ENCODE measurements at regions not wholly inside any gene's neighbourhood (a gene's known extent, or its start where the extent isn't known, plus 50 kb on each side); places are given as distances from the start of the nearest gene placed in this dataset.

- Histone ChIP-seq H3K4me1 (ENCODE audit: insufficient read depth) (peaks cover 12% of the 10 kb centered on the region), H3K4me3 (no peak overlapping the region), H3K9me2 (replicated peaks; ENCODE audit: insufficient read depth) (no peaks in the 10 kb centered on the region), H3K27ac (peak overlapping the region; percentile 3), H3K36me3 (replicated peaks; ENCODE audit: insufficient read depth, low read depth) (no peaks in the 10 kb centered on the region), H3K4me2 (no peak overlapping the region), H3K27me3 (no peaks in the 10 kb centered on the region), H4K20me1 (ENCODE audit: insufficient read depth, poor library complexity, severe bottlenecking) (no peaks in the 10 kb centered on the region), H3K9me3 (ENCODE audit: low read depth) (no peaks in the 10 kb centered on the region), H2AFZ (no peak overlapping the region), H3K79me2 (no peaks in the 10 kb centered on the region)
- WGBS (ENCODE audit: low lambda C conversion rate, missing lambda C conversion rate) = 89% methylated on average over 1 of the region's 1 CpG
- TF ChIP-seq EZH2 (IDR thresholded peaks at IDR 0.05; ENCODE audit: borderline replicate concordance) (no peak), EZH2phosphoT487 (IDR thresholded peaks at IDR 0.05; ENCODE audit: low read depth, severe bottlenecking, unreplicated experiment) (no peak), CTCF (IDR thresholded peaks at IDR 0.05; ENCODE audit: poor library complexity) (no peak)
- no peak for DNase-seq (ENCODE audit: low spot score)
Measured at GRCh38 chr10:121308020-121308419, 290.2 kb downstream of the FGFR2 start.

GRCh38 chr10:121309164-121309563 lies 289.1 kb downstream of the FGFR2 start:
- no peaks in the 10 kb centered on the region for H3K79me2 ChIP-seq
- 84% methylated on average over 3 of the region's 3 CpGs for WGBS (ENCODE audit: low lambda C conversion rate, missing lambda C conversion rate)
- no peaks in the 10 kb centered on the region for H3K36me3 ChIP-seq (replicated peaks; ENCODE audit: insufficient read depth, low read depth)
- H3K27ac ChIP-seq = no peak overlapping the region
- no peak for DNase-seq (ENCODE audit: low spot score)
- TF ChIP-seq CTCF (IDR thresholded peaks at IDR 0.05; ENCODE audit: poor library complexity) = no peak
- TF ChIP-seq EZH2 (IDR thresholded peaks at IDR 0.05; ENCODE audit: borderline replicate concordance) = no peak
- TF ChIP-seq EZH2phosphoT487 (IDR thresholded peaks at IDR 0.05; ENCODE audit: low read depth, severe bottlenecking, unreplicated experiment) = no peak
- no peaks in the 10 kb centered on the region for H3K27me3 ChIP-seq
- no peak overlapping the region for H2AFZ ChIP-seq
- H3K9me3 ChIP-seq (ENCODE audit: low read depth) = no peaks in the 10 kb centered on the region
- no peaks in the 10 kb centered on the region for H4K20me1 ChIP-seq (ENCODE audit: insufficient read depth, poor library complexity, severe bottlenecking)
- peaks cover 11% of the 10 kb centered on the region for H3K4me1 ChIP-seq (ENCODE audit: insufficient read depth)
- H3K4me2 ChIP-seq = no peak overlapping the region
- H3K9me2 ChIP-seq (replicated peaks; ENCODE audit: insufficient read depth) = no peaks in the 10 kb centered on the region
- H3K4me3 ChIP-seq = no peak overlapping the region

GRCh38 chr10:121310151-121310711 lies 288.0 kb downstream of the FGFR2 start:
- Histone ChIP-seq H3K36me3 (replicated peaks; ENCODE audit: insufficient read depth, low read depth) (no peaks in the 10 kb centered on the region), H3K9me2 (replicated peaks; ENCODE audit: insufficient read depth) (no peaks in the 10 kb centered on the region), H3K27ac (no peak overlapping the region)

More at GRCh38 chr10:121310151-121310711, 288.0 kb downstream of the FGFR2 start:
- no peak overlapping the region for H3K4me3 ChIP-seq
- H3K79me2 ChIP-seq = no peaks in the 10 kb centered on the region
- 48% methylated on average over 9 of the region's 9 CpGs for WGBS (ENCODE audit: low lambda C conversion rate, missing lambda C conversion rate)
- H3K27me3 ChIP-seq = no peaks in the 10 kb centered on the region
- H3K4me1 ChIP-seq (ENCODE audit: insufficient read depth) = peaks cover 11% of the 10 kb centered on the region
- no peaks in the 10 kb centered on the region for H4K20me1 ChIP-seq (ENCODE audit: insufficient read depth, poor library complexity, severe bottlenecking)
- TF ChIP-seq CTCF (IDR thresholded peaks at IDR 0.05; ENCODE audit: poor library complexity) (no peak), EZH2phosphoT487 (IDR thresholded peaks at IDR 0.05; ENCODE audit: low read depth, severe bottlenecking, unreplicated experiment) (no peak), EZH2 (IDR thresholded peaks at IDR 0.05; ENCODE audit: borderline replicate concordance) (no peak)
- no peaks in the 10 kb centered on the region for H3K9me3 ChIP-seq (ENCODE audit: low read depth)
- peak overlapping the region; percentile 23 for H2AFZ ChIP-seq
- no peak overlapping the region for H3K4me2 ChIP-seq
- DNase-seq (ENCODE audit: low spot score) = no peak
